Lower lobe of right lung (tissue), 2 donors: ENCODE measurements at regions not wholly inside any gene's neighbourhood (a gene's known extent, or its start where the extent isn't known, plus 50 kb on each side); places are given as distances from the start of the nearest gene placed in this dataset.

Source experiments
- ATAC-seq, 2 donors: fragments of 200-7000 bp; cut with Tn5 transposase; one replicate each; pipeline ENCODE4 v1.9.1; 2020 to 2022; ENCODE audit warnings: mild to moderate bottlenecking in 2 of 2, moderate library complexity in 2 of 2
- DNase-seq: peaks from one replicate; pipeline ENCODE4 v3.0.0-alpha.2; 2020
- H3K27ac ChIP-seq: fragments of 200-600 bp; one replicate; pipeline ENCODE4 v1.8.0; 2022
- H3K27me3 ChIP-seq: fragments of 200-600 bp; one replicate; pipeline ENCODE4 v1.8.0; 2022; ENCODE audit warnings: low read depth
- H3K36me3 ChIP-seq: fragments of 200-600 bp; one replicate; pipeline ENCODE4 v1.8.0; 2022; ENCODE audit warnings: mild to moderate bottlenecking
- H3K4me1 ChIP-seq: fragments of 200-600 bp; one replicate; pipeline ENCODE4 v1.8.0; 2022
- H3K4me3 ChIP-seq: fragments of 200-600 bp; one replicate; pipeline ENCODE4 v1.8.0; 2022; ENCODE audit warnings: mild to moderate bottlenecking
- H3K9me3 ChIP-seq: fragments of 200-600 bp; one replicate; pipeline ENCODE4 v1.8.0; 2022
- CTCF ChIP-seq: fragments of 200-600 bp; IDR thresholded peaks from one replicate; pipeline ENCODE4 v1.8.0; 2022; ENCODE audit warnings: antibody characterized with exemption, mild to moderate bottlenecking
- intact Hi-C: fragments of 100-400 bp; cut with DNase I; formaldehyde crosslinking; loops from one replicate; pipeline ENCODE4 v1.11.0; 2022
- donor health status: DM: no; HTN: yes; CAD: no; lungs with severe emphysema.

- Histone ChIP-seq H3K9me3 (peaks cover 5% of the 10 kb centered on the region), H3K27ac (no peak overlapping the region), H3K4me1 (no peaks in the 10 kb centered on the region), H3K4me3 (no peak overlapping the region), H3K27me3 (no peaks in the 10 kb centered on the region), H3K36me3 (no peaks in the 10 kb centered on the region)
- no peak for TF ChIP-seq CTCF
- no peak for ATAC-seq
- intact Hi-C loops, result no loop called here
- DNase-seq, result no peak
Measured at GRCh38 chr15:87268675-87269074, 987.9 kb downstream of the NTRK3 start.

DNA sequence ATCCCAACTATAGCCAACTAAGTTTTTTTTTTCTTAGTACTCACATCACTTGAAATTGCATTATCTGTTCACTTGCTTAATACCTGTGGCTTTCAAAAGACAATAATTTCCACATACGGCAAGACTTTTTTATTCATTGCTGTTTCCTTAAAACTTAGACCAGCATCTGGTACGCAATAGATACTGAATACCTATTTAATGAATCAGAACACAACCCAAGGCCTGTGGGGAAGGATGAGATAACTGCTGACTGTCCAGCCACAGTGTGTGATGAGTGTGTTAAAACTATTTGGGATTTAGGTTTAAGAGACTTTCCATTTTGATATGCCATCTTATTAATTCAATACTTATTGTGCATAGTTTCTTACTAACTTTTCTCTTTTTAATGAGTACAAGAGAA is 988.7 kb downstream of the NTRK3 start:
- H3K36me3 ChIP-seq, result no peaks in the 10 kb centered on the region
- H3K27ac ChIP-seq, result no peak overlapping the region
- H3K9me3 ChIP-seq, result no peaks in the 10 kb centered on the region
- H3K27me3 ChIP-seq, result no peaks in the 10 kb centered on the region
- H3K4me1 ChIP-seq, result no peaks in the 10 kb centered on the region
- no peak overlapping the region for H3K4me3 ChIP-seq
- DNase-seq (no peak), ATAC-seq (no peak)
- TF ChIP-seq CTCF, result no peak
- intact Hi-C loops, result no loop called here

DNA sequence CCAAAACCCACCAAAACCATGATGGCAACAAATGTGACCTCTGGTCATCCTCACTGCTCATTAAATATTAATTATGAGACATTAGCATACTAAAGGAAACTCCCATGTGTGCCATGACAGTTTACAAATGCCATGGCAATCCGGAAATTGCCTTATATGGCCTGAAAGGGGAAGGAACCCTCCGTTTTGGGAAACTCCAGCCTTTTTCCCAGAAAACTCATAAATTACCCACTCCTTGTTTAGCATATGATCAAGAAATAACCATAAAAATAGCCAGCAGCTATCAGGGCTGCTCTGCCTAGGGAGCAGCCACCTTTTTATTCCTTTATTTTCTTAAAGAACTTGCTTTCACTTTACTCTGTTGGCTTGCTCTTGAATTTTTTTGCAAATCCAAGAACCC is 992.7 kb downstream of the NTRK3 start:
- ATAC-seq (no peak), DNase-seq (no peak)
- Histone ChIP-seq H3K27me3 (no peaks in the 10 kb centered on the region), H3K27ac (no peak overlapping the region), H3K4me1 (no peaks in the 10 kb centered on the region), H3K4me3 (no peak overlapping the region), H3K36me3 (no peaks in the 10 kb centered on the region), H3K9me3 (no peaks in the 10 kb centered on the region)
- intact Hi-C loops, result no loop called here
- TF ChIP-seq CTCF, result no peak

DNA sequence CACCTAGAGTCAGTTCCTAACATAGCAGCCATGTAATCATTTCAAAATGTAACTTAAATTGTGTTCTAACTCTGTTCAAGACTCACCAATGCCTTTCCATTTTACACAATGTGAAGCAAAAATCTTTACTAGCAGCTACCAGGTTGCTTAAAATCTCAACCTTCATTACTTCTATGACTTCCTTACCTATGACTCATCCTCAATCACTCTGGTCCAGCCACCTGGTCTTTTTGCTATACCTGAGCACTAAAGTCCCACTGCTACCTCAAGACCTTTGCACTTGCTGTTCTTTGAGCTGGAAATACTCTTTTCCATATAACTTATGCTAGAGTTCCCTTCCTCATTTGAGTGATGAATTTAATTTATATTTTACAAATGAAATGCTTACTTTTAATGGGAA is 993.2 kb downstream of the NTRK3 start:
- DNase-seq (no peak), ATAC-seq (no peak)
- intact Hi-C loops, result no loop called here
- Histone ChIP-seq H3K27me3 (no peaks in the 10 kb centered on the region), H3K4me1 (no peaks in the 10 kb centered on the region), H3K4me3 (no peak overlapping the region), H3K9me3 (no peaks in the 10 kb centered on the region), H3K27ac (no peak overlapping the region), H3K36me3 (no peaks in the 10 kb centered on the region)
- no peak for TF ChIP-seq CTCF

DNA sequence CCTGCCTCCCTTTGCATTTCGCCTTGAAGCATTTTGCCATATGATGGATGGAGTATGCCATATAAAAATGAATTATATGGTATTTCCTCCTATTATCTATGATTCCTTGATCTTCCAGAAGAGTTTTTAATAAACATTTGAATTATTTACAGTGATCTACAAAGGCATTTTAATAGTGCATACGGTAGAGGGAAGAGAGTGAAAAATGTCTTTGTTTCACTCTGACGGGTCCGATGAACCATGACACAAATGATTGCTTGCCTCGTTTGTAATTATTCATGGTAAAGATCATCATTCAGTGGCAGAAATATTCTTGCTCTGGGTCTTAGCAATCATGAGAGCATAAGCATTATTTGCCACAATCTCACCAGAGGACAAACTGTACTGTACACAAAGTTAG is 1010.9 kb downstream of the NTRK3 start:
- TF ChIP-seq CTCF, result no peak
- H3K4me3 ChIP-seq, result no peak overlapping the region
- ATAC-seq (no peak), DNase-seq (no peak)
- no peaks in the 10 kb centered on the region for H3K36me3 ChIP-seq
- no peak overlapping the region for H3K27ac ChIP-seq
- intact Hi-C loops, result no loop called here
- no peaks in the 10 kb centered on the region for H3K4me1 ChIP-seq
- no peaks in the 10 kb centered on the region for H3K27me3 ChIP-seq
- H3K9me3 ChIP-seq, result no peaks in the 10 kb centered on the region

DNA sequence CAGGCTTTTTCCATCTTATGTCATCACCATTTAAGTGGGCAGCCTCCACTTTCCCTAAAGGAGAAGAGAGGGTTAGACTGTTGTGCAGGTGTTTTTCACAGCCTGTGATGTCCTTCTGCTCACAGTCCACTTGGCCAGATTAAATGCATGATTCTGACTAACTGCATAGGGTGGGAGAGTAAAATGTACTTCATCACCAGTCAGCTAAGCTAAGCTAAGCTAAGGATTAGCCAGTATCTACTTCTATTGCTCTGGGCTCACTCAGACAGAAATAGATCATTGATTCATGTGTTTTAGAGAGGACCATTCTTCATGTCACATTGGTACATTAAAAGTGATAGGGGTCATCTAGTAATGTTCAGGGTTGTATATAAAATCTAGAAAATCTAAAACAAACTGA is 1013.1 kb downstream of the NTRK3 start:
- Histone ChIP-seq H3K36me3 (no peaks in the 10 kb centered on the region), H3K4me1 (no peaks in the 10 kb centered on the region), H3K27ac (no peak overlapping the region), H3K27me3 (no peaks in the 10 kb centered on the region), H3K4me3 (no peak overlapping the region), H3K9me3 (no peaks in the 10 kb centered on the region)
- DNase-seq (no peak), ATAC-seq (no peak)
- TF ChIP-seq CTCF, result no peak
- intact Hi-C loops, result no loop called here
